ENCODE measurements at regions not wholly inside any gene's neighbourhood (a gene's known extent, or its start where the extent isn't known, plus 50 kb on each side); places are given as distances from the start of the nearest gene placed in this dataset.

GRCh38 chr3:30518872-30519271, 87.5 kb upstream of the TGFBR2 start:
- Histone ChIP-seq H3K4me3 (no peak overlapping the region), H3K36me3 (no peaks in the 10 kb centered on the region), H3K9me3 (no peaks in the 10 kb centered on the region), H3K27me3 (no peaks in the 10 kb centered on the region), H3K4me1 (peaks cover 0 to 82% (median 37%) of the 10 kb centered on the region in 4 donors), H3K27ac (peak overlapping the region; percentile 70 to 81)
- intact Hi-C loops (cut with DNase I; ENCODE audit: low total_unique reads), result loop anchor here (2.0 to 10.0 kb wide), 2 partner anchors 88 to 174 kb away; partner anchors contain the start of gene TGFBR2
- TF ChIP-seq CTCF (IDR thresholded peaks at IDR 0.05), result no peak
- no peak for DNase-seq

- TF ChIP-seq CTCF (IDR thresholded peaks at IDR 0.05), result no peak
- no peak for DNase-seq
- Histone ChIP-seq H3K4me1 (peaks cover 0 to 90% (median 42%) of the 10 kb centered on the region in 4 donors), H3K4me3 (no peak overlapping the region), H3K36me3 (no peaks in the 10 kb centered on the region), H3K9me3 (no peaks in the 10 kb centered on the region), H3K27ac (peak overlapping the region; percentile 70 to 81), H3K27me3 (no peaks in the 10 kb centered on the region)
- intact Hi-C loops (cut with DNase I; ENCODE audit: low total_unique reads), result no loop called here
Observed at GRCh38 chr3:30520699-30521098, 85.7 kb upstream of the TGFBR2 start.

GRCh38 chr3:30521156-30521715, 85.2 kb upstream of the TGFBR2 start:
- no peak for TF ChIP-seq CTCF (IDR thresholded peaks at IDR 0.05)
- Histone ChIP-seq H3K36me3 (no peaks in the 10 kb centered on the region), H3K27ac (peak overlapping the region; percentile 70 to 81), H3K27me3 (no peaks in the 10 kb centered on the region), H3K4me1 (peaks cover 0 to 85% (median 39%) of the 10 kb centered on the region in 4 donors), H3K9me3 (no peaks in the 10 kb centered on the region), H3K4me3 (no peak overlapping the region)
- no peak for DNase-seq
- intact Hi-C loops (cut with DNase I; ENCODE audit: low total_unique reads), result no loop called here

GRCh38 chr3:30522476-30522875, 83.9 kb upstream of the TGFBR2 start:
- Histone ChIP-seq H3K4me3 (no peak overlapping the region), H3K9me3 (no peaks in the 10 kb centered on the region), H3K4me1 (peaks cover 0 to 80% (median 30%) of the 10 kb centered on the region in 4 donors), H3K27me3 (no peaks in the 10 kb centered on the region), H3K36me3 (no peaks in the 10 kb centered on the region), H3K27ac (peak overlapping the region; percentile 5 to 17)
- no peak for DNase-seq
- TF ChIP-seq CTCF (IDR thresholded peaks at IDR 0.05), result no peak
- intact Hi-C loops (cut with DNase I; ENCODE audit: low total_unique reads), result no loop called here

- TF ChIP-seq CTCF (IDR thresholded peaks at IDR 0.05), result no peak
- peaks cover 0 to 80% (median 25%) of the 10 kb centered on the region in 4 donors for H3K4me1 ChIP-seq
Observed at GRCh38 chr3:30523366-30523765, 83.0 kb upstream of the TGFBR2 start.

More at GRCh38 chr3:30523366-30523765, 83.0 kb upstream of the TGFBR2 start:
- no peak for DNase-seq
- intact Hi-C loops (cut with DNase I; ENCODE audit: low total_unique reads), result no loop called here
- Histone ChIP-seq H3K27me3 (no peaks in the 10 kb centered on the region), H3K36me3 (no peaks in the 10 kb centered on the region), H3K4me3 (no peak overlapping the region), H3K9me3 (no peaks in the 10 kb centered on the region), H3K27ac (peak overlapping the region; percentile 5 to 17)

All from tibial artery (tissue), 4 donors.